Loucy (cell line): ENCODE measurements at regions not wholly inside any gene's neighbourhood (a gene's known extent, or its start where the extent isn't known, plus 50 kb on each side); places are given as distances from the start of the nearest gene placed in this dataset.

Source experiments
- CTCF ChIP-seq: fragments of 200-600 bp; sonication (generic); conservative IDR thresholded peaks from 2 replicates; pipeline ENCODE4 v1.5.1; 2014; ENCODE audit warnings: mild to moderate bottlenecking, antibody characterized with exemption, low read length
- EZH2phosphoT487 ChIP-seq: fragments of 200-600 bp; IDR thresholded peaks from 2 replicates; pipeline ENCODE4 v1.6.1; 2018; ENCODE audit warnings: antibody characterized with exemption, mild to moderate bottlenecking, moderate library complexity, borderline replicate concordance

GRCh38 chr5:147179562-147180147 lies 55.2 kb upstream of the STK32A start:
- TF ChIP-seq CTCF (no peak), EZH2phosphoT487 (no peak)
